Left lung (tissue), 4 donors: ENCODE measurements at regions not wholly inside any gene's neighbourhood (a gene's known extent, or its start where the extent isn't known, plus 50 kb on each side); places are given as distances from the start of the nearest gene placed in this dataset.

Experiments
- ATAC-seq: fragments of 200-7000 bp; cut with Tn5 transposase; one replicate; pipeline ENCODE4 v1.9.1; 2020; ENCODE audit warnings: moderate library complexity
- DNase-seq, 4 donors: peaks; one replicate each; pipeline ENCODE4 v3.0.0-alpha.2; 2013 to 2020
- H3K27ac ChIP-seq, 2 donors: fragments of 200-600 bp; sonication (generic) in 1 of 2; one replicate each; pipeline versions ENCODE4 v1.5.0 to v1.8.0; 2020 to 2021
- H3K27me3 ChIP-seq, 2 donors: fragments of 200-600 bp; sonication (generic) in 1 of 2; one replicate each; pipeline versions ENCODE4 v1.5.0 to v1.8.0; 2020 to 2021
- H3K36me3 ChIP-seq, 2 donors: fragments of 200-600 bp; sonication (generic) in 1 of 2; one replicate each; pipeline versions ENCODE4 v1.5.0 to v1.8.0; 2020 to 2021
- H3K4me1 ChIP-seq, 2 donors: fragments of 200-600 bp; one replicate each; pipeline ENCODE4 v1.8.0; 2021
- H3K4me3 ChIP-seq, 2 donors: fragments of 200-600 bp; sonication (generic) in 1 of 2; one replicate each; pipeline versions ENCODE4 v1.5.0 to v1.8.0; 2020 to 2021; ENCODE audit warnings: mild to moderate bottlenecking in 1 of 2
- H3K9me3 ChIP-seq, 2 donors: fragments of 200-600 bp; sonication (generic) in 1 of 2; one replicate each; pipeline versions ENCODE4 v1.5.0 to v1.8.0; 2020 to 2021
- intact Hi-C, 2 donors: fragments of 100-400 bp; cut with DNase I; formaldehyde crosslinking; loops; one replicate each; pipeline versions ENCODE4 v1.11.2 to v1.14.2; 2022
- TF ChIP-seq, protein P1 (sequence below), 2 donors: fragments of 200-600 bp; sonication (generic) in 1 of 2; IDR thresholded peaks; one replicate each; pipeline versions ENCODE4 v1.5.0 to v1.8.0; 2021; ENCODE audit warnings: antibody characterized with exemption in 2 of 2
- donor health status: DM: no; HTN: yes; CAD: no.
- donor health status: DM: no; HTN: no; CAD: no.

DNA sequence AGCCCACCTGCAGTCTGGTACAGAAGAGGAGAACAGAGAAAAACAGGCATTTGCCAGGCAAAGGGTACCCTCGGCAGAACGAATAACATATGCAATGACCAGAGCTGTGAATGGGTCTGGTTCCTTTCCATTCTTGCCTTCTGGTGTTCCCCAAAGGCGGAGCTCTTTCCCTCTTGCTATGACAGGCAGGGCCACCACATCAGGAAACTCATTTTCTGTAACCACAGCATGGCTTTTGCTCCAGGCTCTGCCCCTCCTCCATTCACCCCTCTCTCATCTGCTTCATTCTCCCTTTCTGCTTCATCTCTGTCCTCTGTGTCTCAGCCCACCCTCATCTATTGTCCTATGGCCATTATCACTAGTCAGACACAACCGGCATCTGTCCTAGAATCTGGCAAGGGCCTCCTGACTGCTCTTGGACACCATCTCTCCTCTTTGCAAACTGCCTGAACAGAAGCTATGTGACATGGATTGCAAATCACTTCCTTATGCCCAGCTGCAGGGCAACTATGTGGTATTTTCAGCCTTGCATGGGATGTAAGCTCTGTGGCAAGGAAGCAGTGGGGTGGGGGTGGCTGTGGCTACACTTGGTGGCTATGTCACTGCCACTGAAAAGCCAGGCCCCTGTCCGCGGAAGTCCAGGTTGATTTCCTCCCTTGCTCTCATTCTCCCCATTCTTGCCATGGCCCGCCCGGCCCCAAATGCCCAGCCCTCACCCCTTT is 78.8 kb upstream of the ABCD3 start:
- Histone ChIP-seq H3K4me3 (no peak overlapping the region), H3K36me3 (no peaks in the 10 kb centered on the region), H3K9me3 (no peaks in the 10 kb centered on the region), H3K27me3 (no peaks in the 10 kb centered on the region), H3K4me1 (peaks cover 5 to 18% of the 10 kb centered on the region in 2 donors), H3K27ac (no peak overlapping the region)
- intact Hi-C loops = loop anchor here in 1 of 2 donors (5.0 kb wide), 1 partner anchor 292 kb away; no protein-coding TSS in a partner anchor
- TF ChIP-seq, protein P1, sequence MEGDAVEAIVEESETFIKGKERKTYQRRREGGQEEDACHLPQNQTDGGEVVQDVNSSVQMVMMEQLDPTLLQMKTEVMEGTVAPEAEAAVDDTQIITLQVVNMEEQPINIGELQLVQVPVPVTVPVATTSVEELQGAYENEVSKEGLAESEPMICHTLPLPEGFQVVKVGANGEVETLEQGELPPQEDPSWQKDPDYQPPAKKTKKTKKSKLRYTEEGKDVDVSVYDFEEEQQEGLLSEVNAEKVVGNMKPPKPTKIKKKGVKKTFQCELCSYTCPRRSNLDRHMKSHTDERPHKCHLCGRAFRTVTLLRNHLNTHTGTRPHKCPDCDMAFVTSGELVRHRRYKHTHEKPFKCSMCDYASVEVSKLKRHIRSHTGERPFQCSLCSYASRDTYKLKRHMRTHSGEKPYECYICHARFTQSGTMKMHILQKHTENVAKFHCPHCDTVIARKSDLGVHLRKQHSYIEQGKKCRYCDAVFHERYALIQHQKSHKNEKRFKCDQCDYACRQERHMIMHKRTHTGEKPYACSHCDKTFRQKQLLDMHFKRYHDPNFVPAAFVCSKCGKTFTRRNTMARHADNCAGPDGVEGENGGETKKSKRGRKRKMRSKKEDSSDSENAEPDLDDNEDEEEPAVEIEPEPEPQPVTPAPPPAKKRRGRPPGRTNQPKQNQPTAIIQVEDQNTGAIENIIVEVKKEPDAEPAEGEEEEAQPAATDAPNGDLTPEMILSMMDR (IDR thresholded peaks at IDR 0.05) = no peak
- DNase-seq = no peak
- ATAC-seq = no peak

GRCh38 chr1:94336991-94337390 is 81.2 kb upstream of the ABCD3 start:
- Histone ChIP-seq H3K27me3 (no peaks in the 10 kb centered on the region), H3K36me3 (no peaks in the 10 kb centered on the region), H3K27ac (no peak overlapping the region), H3K4me1 (peaks cover 5 to 19% of the 10 kb centered on the region in 2 donors), H3K9me3 (no peaks in the 10 kb centered on the region), H3K4me3 (no peak overlapping the region)
- intact Hi-C loops = loop anchor here in 1 of 2 donors (5.0 kb wide), 1 partner anchor 290 kb away; no protein-coding TSS in a partner anchor
- TF ChIP-seq, protein P1 (IDR thresholded peaks at IDR 0.05) = no peak
- DNase-seq (no peak), ATAC-seq (no peak)

DNA sequence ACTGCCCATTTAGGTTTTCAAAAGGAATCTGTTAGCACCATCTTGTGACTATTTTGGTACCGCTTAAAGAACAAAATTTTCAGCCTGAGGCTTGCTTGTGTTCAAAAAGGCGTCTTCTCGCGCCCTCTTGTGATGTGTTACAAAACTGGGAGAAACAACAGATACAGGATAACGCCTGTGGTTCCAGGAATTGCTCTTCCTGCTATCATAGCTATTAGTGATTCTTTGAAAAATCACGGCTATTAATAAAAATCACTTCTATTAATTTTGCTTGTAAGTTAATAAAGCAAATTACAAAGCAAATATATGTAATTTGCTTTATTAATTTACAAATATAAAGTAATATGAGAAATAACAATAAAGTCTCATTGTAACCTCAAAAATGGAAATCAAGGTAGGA is 82.2 kb upstream of the ABCD3 start:
- Histone ChIP-seq H3K27ac (no peak overlapping the region), H3K36me3 (no peaks in the 10 kb centered on the region), H3K4me3 (no peak overlapping the region), H3K27me3 (no peaks in the 10 kb centered on the region), H3K9me3 (no peaks in the 10 kb centered on the region), H3K4me1 (peaks cover 5 to 19% of the 10 kb centered on the region in 2 donors)
- intact Hi-C loops = loop anchor here in 1 of 2 donors (5.0 kb wide), 1 partner anchor 289 kb away; no protein-coding TSS in a partner anchor
- ATAC-seq = peak; percentile 96
- DNase-seq = peak in 3 of 4 donors; percentile 45 to 90 (median 72)
- TF ChIP-seq, protein P1 (IDR thresholded peaks at IDR 0.05) = peak; percentile 66 to 69

DNA sequence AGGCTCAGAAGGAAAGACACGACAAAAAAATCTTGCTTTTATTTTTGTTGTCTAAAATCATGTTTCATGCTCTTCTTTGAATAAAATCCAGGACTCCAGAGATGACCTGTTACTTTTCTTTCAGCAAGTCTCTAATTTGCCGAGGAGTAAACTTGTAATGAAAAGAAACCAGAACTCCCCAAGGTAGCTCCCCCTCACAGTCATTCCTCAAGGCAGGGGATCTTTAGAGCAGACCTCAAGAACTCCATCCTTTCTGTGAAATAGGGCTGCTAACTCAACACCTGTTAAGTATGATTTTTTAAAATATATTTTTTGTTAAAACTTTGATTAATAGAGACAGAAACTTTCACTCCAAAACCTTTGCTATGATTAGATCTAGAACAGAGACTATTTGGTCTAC is 82.7 kb upstream of the ABCD3 start:
- intact Hi-C loops = loop anchor here in 1 of 2 donors (5.0 kb wide), 1 partner anchor 288 kb away; no protein-coding TSS in a partner anchor
- Histone ChIP-seq H3K9me3 (no peaks in the 10 kb centered on the region), H3K4me1 (peaks cover 5 to 19% of the 10 kb centered on the region in 2 donors), H3K27me3 (no peaks in the 10 kb centered on the region), H3K4me3 (no peak overlapping the region), H3K36me3 (no peaks in the 10 kb centered on the region), H3K27ac (peak overlapping the region; percentile 34 to 50)
- TF ChIP-seq, protein P1 (IDR thresholded peaks at IDR 0.05) = no peak
- DNase-seq = no peak
- peak; percentile 17 for ATAC-seq

DNA sequence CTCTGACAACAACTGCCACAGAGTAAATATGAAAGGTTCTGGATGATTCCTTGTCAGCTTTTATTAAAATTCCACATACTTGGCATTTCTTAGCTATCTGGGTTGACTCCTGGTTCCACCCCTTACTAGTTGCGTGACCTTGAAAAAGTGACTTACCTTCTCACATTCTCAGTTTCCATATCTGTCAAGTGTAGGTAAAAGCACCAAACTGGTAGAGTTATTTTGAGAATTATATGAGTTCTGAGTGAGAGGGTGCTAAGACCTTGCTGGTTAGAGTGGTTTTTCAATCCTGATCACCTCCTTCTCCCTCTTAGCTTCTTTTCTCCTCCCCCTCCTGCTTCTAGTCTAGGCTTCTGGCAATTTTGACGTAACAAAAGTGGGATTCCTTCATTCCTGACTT is 83.4 kb upstream of the ABCD3 start:
- intact Hi-C loops = loop anchor here in 1 of 2 donors (5.0 kb wide), 2 partner anchors 272 to 287 kb away; no protein-coding TSS in a partner anchor
- Histone ChIP-seq H3K4me3 (no peak overlapping the region), H3K36me3 (no peaks in the 10 kb centered on the region), H3K4me1 (peaks cover 5 to 19% of the 10 kb centered on the region in 2 donors), H3K9me3 (no peaks in the 10 kb centered on the region), H3K27me3 (no peaks in the 10 kb centered on the region), H3K27ac (peak overlapping the region; percentile 34 to 50)
- no peak for DNase-seq
- TF ChIP-seq, protein P1 (IDR thresholded peaks at IDR 0.05) = no peak
- ATAC-seq = no peak
